ENCODE measurements at regions not wholly inside any gene's neighbourhood (a gene's known extent, or its start where the extent isn't known, plus 50 kb on each side); places are given as distances from the start of the nearest gene placed in this dataset.

DNA sequence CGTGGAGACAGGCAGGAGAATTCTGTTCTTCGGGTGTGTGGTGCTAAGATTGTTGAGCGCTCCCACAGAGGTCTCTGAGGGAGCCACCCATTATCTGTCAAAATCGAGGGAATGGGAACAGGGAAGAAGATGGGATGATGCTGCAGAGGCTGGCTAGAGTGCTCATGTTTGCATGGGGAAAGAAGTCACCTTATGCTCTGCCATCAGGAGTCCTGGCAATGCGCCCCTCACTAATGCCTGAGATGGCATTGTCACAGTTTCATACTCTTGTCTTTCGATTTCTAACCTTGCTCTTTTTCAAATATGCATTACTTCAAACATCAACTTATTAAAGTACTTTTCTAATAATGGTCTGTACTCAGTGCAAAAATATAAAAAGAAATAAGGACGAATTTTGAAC is 463.3 kb upstream of the CELF4 start:
- TF ChIP-seq, protein P1, sequence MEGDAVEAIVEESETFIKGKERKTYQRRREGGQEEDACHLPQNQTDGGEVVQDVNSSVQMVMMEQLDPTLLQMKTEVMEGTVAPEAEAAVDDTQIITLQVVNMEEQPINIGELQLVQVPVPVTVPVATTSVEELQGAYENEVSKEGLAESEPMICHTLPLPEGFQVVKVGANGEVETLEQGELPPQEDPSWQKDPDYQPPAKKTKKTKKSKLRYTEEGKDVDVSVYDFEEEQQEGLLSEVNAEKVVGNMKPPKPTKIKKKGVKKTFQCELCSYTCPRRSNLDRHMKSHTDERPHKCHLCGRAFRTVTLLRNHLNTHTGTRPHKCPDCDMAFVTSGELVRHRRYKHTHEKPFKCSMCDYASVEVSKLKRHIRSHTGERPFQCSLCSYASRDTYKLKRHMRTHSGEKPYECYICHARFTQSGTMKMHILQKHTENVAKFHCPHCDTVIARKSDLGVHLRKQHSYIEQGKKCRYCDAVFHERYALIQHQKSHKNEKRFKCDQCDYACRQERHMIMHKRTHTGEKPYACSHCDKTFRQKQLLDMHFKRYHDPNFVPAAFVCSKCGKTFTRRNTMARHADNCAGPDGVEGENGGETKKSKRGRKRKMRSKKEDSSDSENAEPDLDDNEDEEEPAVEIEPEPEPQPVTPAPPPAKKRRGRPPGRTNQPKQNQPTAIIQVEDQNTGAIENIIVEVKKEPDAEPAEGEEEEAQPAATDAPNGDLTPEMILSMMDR (conservative IDR thresholded peaks at IDR 0.05) = no peak
- no peaks in the 10 kb centered on the region for H3K9me3 ChIP-seq (ENCODE audit: control insufficient read depth, low read length)
- Mint-ChIP-seq H3K27ac (no peak overlapping the region), H3K27me3 (ENCODE audit: insufficient read depth) (peaks cover 11% of the 10 kb centered on the region), H3K36me3 (ENCODE audit: low read depth) (no peaks in the 10 kb centered on the region), H3K9me3 (no peaks in the 10 kb centered on the region), H3K4me3 (no peak overlapping the region), H3K4me1 (peaks cover 8% of the 10 kb centered on the region)
- H3K36me3 ChIP-seq (ENCODE audit: control insufficient read depth, insufficient read depth, low read length) = no peaks in the 10 kb centered on the region
- no peak for DNase-seq
- WGBS, 2 experiments (ENCODE audit: insufficient coverage in 1 of 2, insufficient read length in 1 of 2) = 82 to 92% methylated on average over 3 to 7 of the region's 7 CpGs
- H3K4me1 ChIP-seq (ENCODE audit: control insufficient read depth, insufficient read depth, low read length) = peaks cover 5% of the 10 kb centered on the region
- H3K27me3 ChIP-seq (ENCODE audit: control insufficient read depth, insufficient read depth, low read length, poor library complexity, severe bottlenecking) = no peaks in the 10 kb centered on the region
- H3K9ac ChIP-seq (ENCODE audit: extremely low read depth, low read length, poor library complexity, severe bottlenecking) = no peak overlapping the region
- H3K4me3 ChIP-seq (ENCODE audit: low read length) = no peak overlapping the region
- no peak overlapping the region for H3K27ac ChIP-seq (ENCODE audit: low read depth, low read length)

DNA sequence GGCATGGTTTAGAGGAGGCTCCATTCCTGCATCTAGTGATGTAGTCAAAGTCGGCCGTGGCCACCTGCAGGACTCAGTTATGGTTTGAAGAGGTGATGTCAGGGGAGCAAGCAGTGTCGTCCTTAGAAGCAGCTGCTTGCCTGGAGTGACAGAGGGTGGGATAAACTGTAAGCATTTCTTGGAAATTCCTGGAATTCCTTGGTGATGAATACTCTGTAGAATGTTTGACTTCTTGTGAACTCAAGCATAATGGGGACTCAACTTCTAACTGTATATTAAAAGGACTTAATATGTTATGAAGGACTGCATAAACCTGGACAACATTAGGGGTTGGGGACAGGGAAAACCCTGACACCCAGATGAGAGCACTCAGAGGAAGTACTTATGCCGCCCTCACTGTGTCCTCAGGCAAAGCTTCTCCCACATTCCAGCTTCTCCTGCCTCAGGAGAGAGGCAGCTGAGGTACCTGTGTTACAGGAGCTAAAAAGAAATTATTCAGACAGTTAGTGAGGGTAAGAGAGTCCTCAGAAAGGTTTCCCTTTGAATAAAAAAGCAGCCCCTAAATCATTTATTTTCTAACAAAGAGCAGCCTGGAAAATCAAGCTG is 459.9 kb upstream of the CELF4 start:
- TF ChIP-seq, protein P1 (conservative IDR thresholded peaks at IDR 0.05) = no peak
- 57 to 83% methylated on average over 2 to 4 of the region's 4 CpGs for whole genome bisulfite sequencing, 2 experiments (ENCODE audit: insufficient coverage in 1 of 2, insufficient read length in 1 of 2)
- peaks cover 6% of the 10 kb centered on the region for H3K27me3 Mint-ChIP-seq (ENCODE audit: insufficient read depth)
- Histone ChIP-seq H3K36me3 (ENCODE audit: control insufficient read depth, insufficient read depth, low read length) (no peaks in the 10 kb centered on the region), H3K27me3 (ENCODE audit: control insufficient read depth, insufficient read depth, low read length, poor library complexity, severe bottlenecking) (no peaks in the 10 kb centered on the region), H3K9ac (ENCODE audit: extremely low read depth, low read length, poor library complexity, severe bottlenecking) (no peak overlapping the region), H3K27ac (ENCODE audit: low read depth, low read length) (no peak overlapping the region), H3K4me3 (ENCODE audit: low read length) (no peak overlapping the region), H3K9me3 (ENCODE audit: control insufficient read depth, low read length) (no peaks in the 10 kb centered on the region), H3K4me1 (ENCODE audit: control insufficient read depth, insufficient read depth, low read length) (peaks cover 5% of the 10 kb centered on the region)
- peak; percentile 62 for DNase-seq
- peaks cover 8% of the 10 kb centered on the region for H3K4me1 Mint-ChIP-seq
- H3K9me3 Mint-ChIP-seq = no peaks in the 10 kb centered on the region
- no peaks in the 10 kb centered on the region for H3K36me3 Mint-ChIP-seq (ENCODE audit: low read depth)
- H3K27ac Mint-ChIP-seq = no peak overlapping the region
- H3K4me3 Mint-ChIP-seq = no peak overlapping the region

DNA sequence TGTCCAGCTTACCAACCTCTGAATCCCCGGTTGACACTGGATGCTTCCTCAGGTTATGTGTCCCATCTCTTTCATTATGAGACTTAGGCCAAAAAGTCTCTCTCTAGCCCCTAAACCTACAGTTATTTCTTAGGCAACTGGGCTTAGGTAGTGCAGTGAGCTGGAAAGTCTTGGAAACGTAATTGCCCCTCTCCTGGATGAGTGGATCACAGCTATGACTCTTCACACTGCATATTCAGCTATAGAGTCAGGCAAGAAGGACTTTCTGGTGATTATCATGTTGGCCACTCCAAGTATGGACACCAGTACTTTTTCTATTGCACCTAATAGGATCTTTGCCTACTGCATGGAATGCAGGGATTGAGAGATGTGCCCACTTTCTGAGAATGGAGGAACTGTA is 458.3 kb upstream of the CELF4 start:
- H3K27ac ChIP-seq (ENCODE audit: low read depth, low read length) = no peak overlapping the region
- H3K9ac ChIP-seq (ENCODE audit: extremely low read depth, low read length, poor library complexity, severe bottlenecking) = no peak overlapping the region
- Mint-ChIP-seq H3K4me3 (no peak overlapping the region), H3K27me3 (ENCODE audit: insufficient read depth) (peaks cover 6% of the 10 kb centered on the region), H3K27ac (no peak overlapping the region), H3K4me1 (peaks cover 7% of the 10 kb centered on the region), H3K9me3 (no peaks in the 10 kb centered on the region), H3K36me3 (ENCODE audit: low read depth) (no peaks in the 10 kb centered on the region)
- TF ChIP-seq, protein P1 (conservative IDR thresholded peaks at IDR 0.05) = no peak
- H3K9me3 ChIP-seq (ENCODE audit: control insufficient read depth, low read length) = no peaks in the 10 kb centered on the region
- no peak for DNase-seq
- H3K36me3 ChIP-seq (ENCODE audit: control insufficient read depth, insufficient read depth, low read length) = no peaks in the 10 kb centered on the region
- peaks cover 5% of the 10 kb centered on the region for H3K4me1 ChIP-seq (ENCODE audit: control insufficient read depth, insufficient read depth, low read length)
- no peak overlapping the region for H3K4me3 ChIP-seq (ENCODE audit: low read length)
- 90 to 91% methylated on average over 2 of the region's 2 CpGs for WGBS, 2 experiments (ENCODE audit: insufficient coverage in 1 of 2, insufficient read length in 1 of 2)
- no peaks in the 10 kb centered on the region for H3K27me3 ChIP-seq (ENCODE audit: control insufficient read depth, insufficient read depth, low read length, poor library complexity, severe bottlenecking)

Data from endodermal cell (in vitro differentiated cells).